ENCODE measurements at regions not wholly inside any gene's neighbourhood (a gene's known extent, or its start where the extent isn't known, plus 50 kb on each side); places are given as distances from the start of the nearest gene placed in this dataset.

DNA sequence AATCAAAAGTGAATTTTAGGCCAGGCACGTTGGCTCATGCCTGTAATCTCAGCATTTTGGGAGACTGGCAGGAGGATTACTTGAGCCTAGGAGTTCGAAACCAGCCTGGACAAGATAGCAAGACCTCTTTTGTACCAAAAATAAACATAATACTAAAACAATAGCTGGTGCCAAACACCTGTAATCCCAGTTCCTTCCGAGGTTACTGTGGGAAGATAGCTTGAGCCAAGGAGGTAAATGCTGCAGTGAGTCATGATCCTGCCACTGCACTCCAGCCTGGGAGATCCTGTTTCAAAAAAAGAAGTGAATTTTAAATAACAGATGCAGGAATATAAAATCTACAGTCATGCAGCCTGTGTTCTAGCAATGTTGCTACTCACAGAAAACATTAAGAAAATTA lies 488.3 kb downstream of the PPARGC1A start:
- DNase-seq (ENCODE audit: low spot score): no peak

DNA sequence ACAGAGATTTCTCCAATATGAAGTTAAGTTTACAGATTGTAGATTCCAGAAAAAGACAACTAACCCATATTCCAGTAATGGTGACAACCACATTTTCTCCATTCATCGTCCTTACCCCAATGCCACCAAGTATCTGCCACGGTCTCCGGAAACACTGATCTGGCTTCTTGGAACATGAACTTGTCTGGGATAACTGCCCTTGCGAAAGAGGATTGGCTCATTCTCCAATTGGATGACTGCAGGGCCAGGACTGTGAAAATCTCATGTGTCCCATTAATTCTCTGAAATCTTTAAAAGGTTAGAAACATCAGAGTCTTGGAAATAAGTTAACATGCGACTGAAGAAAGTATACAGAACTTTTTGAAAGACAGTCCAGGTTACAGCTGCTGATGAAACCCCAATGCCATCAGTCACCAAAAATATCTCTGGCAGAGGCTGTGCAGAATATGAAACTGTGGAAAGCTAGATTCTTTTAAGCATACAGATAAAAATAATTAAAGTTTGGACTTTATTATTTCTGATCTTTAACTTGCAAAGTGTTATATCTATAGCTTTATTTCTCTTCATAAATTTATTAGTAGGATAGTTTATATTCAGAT lies 496.9 kb downstream of the PPARGC1A start:
- DNase-seq (ENCODE audit: low spot score): no peak

DNA sequence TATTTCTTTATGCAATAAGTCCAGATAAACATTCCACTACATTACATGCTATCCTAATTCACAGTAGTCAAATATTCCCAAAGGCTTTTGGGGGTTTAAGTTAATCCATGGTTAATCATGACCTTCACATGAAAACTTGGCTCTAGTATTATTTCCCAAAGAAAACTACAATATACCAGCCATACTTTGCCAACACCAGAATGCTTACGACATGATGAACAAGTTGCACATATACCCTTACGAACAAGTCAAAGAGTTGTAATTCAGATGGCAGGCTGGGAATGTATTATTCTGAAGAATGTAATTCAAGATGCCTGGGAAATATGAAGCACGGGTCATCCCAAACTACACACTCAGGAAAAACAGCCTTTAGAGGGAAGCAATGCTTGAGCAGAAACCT lies 499.6 kb downstream of the PPARGC1A start:
- no peak for DNase-seq (ENCODE audit: low spot score)

DNA sequence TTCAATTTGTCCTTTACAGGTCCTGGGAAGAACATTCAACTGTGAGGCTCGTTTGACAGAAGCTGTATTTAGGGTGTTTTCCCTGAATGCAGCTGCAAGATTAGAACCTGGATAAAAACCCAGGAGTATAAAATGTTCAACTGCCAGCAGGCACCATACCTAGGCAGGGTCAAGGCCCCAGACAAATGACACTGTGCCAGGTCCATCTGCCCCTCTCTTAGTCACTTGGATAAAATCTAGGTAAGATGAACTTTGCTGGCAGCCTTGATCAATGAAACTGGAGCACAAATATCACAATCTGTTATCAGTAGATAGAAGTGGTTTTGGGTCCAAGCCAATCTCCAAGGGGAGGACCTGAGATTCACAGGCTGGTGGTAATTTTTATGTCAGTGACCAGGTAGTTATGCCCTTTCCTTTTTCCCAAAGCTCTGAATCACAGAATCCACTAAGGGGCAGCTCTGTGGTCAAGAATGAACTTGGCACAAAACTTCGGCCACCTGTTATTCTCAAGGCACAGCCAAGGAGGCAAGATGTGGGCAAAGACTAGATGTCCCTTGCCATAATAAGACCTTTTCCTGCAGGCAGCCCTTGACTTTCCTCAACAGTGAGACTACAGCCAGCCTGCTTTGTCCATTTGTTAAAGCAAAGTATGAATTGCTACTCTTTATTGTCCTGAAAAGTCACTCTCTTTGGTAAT lies 501.0 kb downstream of the PPARGC1A start:
- no peak for DNase-seq (ENCODE audit: low spot score)

DNA sequence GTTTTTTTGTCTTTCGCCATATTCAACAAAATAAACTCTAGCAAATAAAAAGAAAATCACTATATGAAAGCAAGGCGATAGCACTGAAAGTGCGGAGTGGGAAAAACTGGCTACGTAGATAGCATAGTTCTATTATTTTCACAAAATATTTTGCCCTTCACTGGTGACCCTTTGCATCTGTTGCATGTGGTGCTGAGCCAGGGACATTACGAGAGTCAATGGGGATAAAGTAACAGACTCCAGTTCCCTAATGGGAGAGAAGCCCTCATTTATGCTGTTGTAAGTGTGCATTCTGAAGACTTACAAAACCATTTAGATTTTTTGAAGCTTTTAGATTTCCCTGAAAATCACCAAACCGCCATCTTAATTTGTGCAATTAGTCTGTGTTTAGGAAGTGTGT lies 501.6 kb downstream of the PPARGC1A start:
- no peak for DNase-seq (ENCODE audit: low spot score)

DNA sequence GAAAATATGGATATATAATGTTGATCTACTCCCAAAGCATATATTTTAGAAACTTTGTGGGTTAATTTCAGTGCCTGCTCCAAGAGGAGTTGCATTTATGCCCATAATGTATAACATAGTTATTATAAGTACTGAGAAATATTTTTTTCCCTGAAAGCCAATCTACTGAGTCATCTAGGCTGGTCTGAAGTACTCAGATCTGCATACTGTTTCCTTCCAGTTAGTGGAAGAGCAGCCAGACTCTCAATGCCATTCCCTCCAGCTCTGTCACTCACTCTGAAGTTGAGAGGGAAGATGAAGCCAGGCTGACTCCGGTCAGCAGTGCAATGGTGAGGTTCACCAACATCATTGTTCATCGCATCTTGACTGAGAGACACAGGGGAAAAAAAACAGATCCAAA lies 505.1 kb downstream of the PPARGC1A start:
- DNase-seq (ENCODE audit: low spot score): no peak

DNA sequence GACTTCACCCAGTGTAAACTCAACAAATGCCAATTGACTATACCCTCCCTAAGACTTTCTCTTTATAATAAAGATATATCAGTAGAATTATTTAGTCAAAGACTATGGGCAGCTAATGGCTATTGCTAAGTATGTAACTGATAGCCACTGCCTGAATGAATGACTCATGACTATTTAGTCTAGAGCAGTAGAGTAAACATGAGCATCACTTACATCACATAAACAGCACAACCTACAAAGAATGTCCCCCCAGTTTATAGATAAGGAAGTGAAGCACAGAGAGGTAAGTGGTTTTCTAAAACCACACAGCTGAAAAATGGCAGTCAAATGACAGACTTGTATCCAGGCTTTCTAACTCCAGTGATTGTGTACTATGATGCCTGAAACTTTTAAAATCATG lies 507.0 kb downstream of the PPARGC1A start:
- no peak for DNase-seq (ENCODE audit: low spot score)

DNA sequence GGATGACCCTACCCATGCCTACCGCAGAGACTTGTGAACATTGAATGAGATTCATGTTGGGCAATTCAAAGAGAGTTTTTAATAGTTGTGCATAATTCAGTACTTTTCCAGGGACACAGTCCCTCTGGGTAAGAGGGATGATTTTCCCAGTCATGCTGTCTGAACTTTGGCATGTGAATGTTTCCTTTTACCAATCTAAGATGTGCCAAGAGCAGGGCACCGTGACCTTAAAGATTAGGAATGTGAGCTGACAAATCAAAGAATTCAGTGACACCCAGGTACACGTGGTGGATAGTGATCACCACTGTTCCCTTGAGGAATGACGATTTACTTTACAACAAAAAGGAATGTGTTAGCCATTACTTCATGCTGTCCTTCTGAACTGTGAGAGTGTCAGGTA lies 515.6 kb downstream of the PPARGC1A start:
- DNase-seq (ENCODE audit: low spot score): no peak

DNA sequence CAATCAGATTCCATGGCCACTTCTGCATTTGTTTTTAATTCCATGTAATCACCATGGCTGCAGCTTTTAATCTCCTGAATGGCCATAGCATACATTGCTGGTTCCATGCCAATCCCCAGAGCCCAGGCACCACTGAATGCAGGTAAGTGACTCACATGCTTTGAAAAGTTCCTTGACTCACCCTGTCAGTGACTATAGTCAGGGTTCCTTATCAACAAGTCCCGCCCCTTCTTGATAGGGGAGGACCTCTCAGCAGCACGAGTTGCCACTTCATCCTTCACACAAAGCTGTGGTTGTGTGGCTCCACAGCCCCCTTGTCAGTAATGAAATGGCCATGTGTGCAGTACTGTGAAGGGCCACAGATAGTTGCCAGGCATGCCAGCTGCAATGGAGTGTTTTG lies 516.6 kb downstream of the PPARGC1A start:
- no peak for DNase-seq (ENCODE audit: low spot score)

DNA sequence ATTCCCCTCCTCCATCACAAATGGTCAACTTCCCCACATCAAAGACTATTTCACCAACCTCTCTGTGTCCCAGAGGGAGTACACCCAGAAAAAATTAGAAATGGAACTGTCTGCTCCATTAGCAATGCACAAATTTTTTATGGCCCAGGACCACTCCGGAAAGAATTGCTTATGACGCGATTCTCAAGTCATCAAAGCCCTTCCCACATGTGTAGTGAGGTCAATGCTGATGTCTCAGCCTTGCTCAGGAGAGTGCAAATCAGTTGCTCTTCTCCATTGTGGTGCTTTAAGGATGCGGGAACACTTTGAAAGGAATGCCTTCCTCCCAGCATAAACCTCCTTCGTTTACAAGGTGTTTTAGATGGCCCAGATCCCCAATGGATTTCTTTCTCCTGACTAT lies 518.3 kb downstream of the PPARGC1A start:
- no peak for DNase-seq (ENCODE audit: low spot score)

DNA sequence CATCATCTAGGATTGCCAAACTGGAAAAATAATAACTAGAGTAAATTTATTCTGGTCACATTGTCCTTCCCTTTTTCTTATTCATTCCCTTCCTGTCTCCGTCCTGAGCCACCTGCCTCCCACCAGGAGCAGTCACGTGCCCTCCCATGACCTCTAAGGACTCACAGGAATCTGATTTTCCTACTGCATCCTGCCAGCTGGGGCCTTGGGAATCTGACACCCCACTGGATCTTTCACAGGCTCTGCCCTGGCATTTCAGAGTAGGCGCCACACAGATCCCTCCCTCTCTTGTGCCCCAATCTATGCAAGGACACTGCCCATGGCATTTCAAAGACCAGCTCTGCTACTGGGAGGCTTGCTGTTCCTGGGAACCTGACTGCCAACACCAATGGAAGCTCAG lies 520.5 kb downstream of the PPARGC1A start:
- no peak for DNase-seq (ENCODE audit: low spot score)

DNA sequence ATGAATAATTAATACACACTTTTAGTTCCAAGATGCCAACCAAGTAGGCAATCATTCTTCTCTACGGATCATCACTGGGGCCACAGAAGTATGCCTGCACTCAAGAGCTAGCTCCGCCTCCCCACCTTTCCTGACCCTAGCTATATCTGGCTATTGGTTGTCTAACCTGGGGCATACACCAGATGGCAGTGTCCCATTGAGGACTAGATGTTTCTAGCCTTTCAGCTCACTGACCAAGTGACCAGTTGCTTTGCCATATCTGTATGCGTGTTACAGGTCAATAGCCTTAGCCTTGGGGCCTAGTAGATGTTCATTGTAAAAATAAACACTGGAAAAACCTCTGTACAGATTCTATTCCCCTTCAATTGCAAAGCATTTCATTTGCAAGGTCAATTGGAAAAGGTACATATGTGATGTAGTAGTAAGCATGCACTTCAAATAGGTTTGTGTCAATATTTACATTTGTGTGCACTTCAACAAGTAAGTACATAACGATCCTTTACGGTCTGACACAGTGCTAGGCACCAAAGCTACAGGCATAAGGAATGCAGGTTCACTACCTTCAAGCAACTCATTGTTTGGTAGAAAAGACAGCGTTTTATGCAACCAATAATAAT lies 521.7 kb downstream of the PPARGC1A start:
- DNase-seq (ENCODE audit: low spot score): no peak

DNA sequence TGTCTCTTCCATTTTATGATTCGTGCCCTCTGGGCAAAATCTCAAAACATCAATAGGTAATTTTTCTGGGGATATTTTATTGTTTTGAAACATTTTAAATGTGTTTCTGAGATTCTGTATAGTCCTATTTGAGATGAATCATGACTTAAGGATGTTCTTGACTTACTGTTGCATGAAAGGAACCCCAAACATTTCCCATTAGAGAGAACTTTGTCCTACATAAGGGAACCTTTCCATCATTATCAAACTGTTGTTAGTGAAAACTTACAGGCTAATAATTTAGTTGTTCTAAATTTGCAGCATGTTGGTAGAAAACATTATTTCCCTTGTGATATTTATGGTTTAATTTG lies 523.3 kb downstream of the PPARGC1A start:
- DNase-seq (ENCODE audit: low spot score): no peak

DNA sequence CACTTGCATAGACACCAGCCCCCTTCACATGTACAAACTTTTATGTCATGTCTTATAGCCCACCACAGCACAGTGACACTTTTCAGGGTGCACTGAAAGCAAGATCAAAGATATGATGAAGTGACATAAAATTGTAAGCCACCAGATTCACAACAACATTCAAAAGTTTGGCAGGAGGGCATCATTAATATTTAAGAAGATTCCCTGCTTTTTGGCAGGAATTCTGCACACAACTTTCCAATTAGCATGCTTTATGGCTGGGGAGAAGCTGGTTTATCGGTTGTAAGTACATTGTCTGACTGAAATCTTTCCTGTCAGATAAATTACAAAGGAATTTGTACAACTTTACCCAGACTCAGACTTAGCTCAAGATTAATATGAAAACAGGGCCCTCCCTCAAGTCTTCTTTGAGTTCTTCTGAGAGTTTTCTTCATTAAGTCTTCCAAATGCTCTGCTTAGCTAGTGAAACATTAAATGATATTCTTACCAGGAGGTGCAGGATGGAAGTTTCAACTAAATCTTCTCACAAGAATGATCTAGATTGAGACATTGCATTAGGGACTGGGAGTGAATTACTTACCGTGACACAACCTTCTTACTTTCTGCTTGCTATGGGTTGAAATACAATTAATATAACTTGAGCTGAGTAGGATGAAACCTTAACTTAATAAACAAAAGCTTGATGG lies 523.8 kb downstream of the PPARGC1A start:
- no peak for DNase-seq (ENCODE audit: low spot score)

DNA sequence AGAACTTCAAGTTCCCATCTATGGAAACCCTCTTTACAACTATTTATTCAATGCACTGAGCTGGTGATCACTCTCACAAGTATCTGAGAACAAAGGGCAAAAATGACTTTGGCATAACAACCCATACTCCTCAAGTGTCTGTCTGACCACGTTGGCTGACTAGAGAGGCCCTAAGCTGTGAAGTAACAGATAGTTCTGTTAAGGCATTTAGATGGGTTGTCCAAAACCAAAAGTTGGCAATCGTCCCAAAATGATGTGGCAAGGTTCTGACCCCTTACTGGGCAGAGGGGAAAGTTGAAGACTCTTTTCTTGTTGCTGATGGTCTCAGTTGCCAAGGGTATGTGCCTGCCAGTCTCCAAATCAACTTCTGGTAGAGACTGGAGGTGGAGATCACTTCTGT lies 524.8 kb downstream of the PPARGC1A start:
- DNase-seq (ENCODE audit: low spot score): no peak

DNA sequence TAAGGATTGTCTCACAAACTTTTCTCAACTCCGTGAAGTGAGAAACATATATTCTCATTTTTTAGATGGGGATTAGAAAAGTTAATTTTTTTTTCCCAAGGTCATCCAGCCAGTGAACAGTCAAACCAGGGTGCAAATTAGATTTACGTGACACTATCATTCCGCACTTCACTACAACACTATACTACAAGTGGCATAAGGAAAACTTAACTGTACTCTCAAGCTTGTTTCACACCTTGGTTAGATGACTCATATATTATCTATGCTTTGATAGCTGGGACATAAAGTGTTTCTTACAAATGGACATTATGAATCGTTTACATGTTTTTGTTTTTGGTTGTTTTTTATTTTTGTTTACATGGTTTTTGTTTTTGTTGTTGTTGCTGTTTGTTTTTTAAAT lies 525.7 kb downstream of the PPARGC1A start:
- DNase-seq (ENCODE audit: low spot score): no peak

DNA sequence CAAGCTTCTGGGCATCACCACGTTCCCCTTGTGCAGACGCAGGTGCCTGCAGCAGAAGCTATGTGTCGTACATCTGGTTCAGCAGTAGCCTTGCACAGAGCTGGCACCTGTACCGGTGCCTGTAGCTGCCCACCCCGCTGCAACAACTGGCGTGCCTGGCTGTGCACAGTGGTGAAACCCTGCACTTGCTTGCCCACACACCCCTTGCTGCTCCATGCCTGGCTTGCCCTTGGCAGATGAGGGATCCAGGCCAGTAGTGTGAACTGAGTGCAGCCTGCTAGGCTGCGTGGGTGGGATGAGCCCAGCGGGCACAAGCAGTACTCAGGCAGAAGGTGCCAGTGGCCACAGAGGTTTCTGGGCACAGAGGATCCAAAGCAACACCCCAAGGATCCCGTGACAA lies 528.4 kb downstream of the PPARGC1A start:
- DNase-seq (ENCODE audit: low spot score): no peak

DNA sequence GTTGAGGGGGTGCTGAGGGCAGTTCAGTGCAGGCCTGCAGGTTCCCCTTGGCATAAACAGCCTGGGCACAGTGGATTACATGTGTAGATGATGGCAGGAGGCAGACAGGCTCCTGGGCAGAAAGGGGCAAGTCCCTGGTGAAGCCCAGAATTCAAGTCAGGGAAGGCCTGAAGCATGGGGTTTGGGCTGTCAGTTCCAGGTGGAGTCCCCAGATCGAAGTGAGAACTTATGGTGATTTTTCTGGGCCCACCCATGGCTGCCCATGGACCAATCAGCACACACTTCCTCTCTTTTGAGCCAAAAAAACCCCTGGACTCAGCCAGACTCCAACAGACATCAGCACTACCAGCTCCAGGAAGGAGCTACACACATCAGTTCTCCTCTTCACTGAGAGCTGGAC lies 529.1 kb downstream of the PPARGC1A start:
- no peak for DNase-seq (ENCODE audit: low spot score)

DNA sequence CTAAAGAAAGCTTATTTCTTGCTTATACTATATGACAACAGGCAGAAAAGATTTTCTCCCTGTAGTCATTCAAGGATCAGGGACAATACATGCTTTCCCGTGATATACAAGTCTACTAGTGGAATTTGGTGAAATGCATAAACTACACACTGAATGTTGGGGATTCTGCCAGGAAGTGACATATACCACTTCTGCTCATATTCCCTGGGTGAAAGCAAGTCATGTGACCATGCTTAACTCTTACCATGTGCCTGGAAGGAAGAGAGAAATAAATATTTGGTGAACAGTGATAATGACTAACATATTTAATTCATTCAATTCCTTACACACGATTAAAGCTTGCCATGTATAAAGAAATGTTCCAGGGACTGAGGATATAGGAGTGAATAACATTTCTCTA lies 534.6 kb downstream of the PPARGC1A start:
- no peak for DNase-seq (ENCODE audit: low spot score)

DNA sequence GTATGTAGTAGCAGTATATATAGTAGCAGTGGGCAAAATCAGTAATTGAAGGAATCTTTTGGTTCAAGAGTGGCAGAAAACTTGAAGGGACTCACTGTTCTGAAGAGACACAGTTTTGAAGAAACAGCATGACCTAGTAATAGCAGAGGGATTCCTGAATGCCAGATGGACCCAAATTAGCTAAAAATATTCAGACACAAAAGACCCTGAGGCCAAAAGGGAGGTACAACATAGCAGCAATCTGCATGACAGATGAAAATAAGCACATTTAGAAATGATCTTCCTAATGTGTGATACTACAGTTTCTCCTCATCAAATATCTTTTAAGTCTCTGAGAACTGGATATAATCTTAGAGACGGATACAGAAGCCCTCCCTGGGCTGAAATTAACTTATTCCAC lies 536.6 kb downstream of the PPARGC1A start:
- DNase-seq (ENCODE audit: low spot score): no peak

DNA sequence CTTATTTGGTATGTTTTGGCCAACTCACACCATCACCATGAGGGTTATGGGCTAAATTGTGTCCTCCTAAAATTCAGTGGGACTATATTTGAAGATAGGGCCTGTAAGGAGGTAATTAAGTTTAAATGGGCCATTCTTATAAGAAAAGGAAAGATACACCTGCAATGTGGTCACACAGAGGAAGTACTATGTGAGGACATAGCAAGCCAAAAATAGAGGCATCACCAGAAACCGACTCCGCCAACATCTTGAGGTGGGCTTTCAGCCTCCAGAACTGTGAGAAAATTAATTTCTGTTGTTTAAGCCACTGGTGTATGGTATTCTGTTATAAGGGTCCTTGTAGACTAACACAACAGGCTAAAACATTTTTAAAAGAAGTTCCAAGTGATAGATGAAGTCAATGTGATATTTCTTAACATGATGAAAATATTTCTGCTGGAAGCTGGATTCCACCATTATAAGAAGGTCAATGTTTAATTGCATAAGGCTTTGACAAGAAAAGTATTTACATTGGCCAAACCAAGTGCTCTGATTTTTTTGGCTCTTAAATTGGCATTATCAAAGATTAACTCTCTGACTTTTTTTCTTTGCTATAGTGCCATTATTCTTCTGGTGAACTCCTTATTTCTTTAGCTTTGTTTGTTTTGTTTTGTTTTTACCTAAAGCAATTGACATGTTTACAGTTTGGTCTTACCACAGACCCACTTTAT lies 540.9 kb downstream of the PPARGC1A start:
- DNase-seq (ENCODE audit: low spot score): no peak

DNA sequence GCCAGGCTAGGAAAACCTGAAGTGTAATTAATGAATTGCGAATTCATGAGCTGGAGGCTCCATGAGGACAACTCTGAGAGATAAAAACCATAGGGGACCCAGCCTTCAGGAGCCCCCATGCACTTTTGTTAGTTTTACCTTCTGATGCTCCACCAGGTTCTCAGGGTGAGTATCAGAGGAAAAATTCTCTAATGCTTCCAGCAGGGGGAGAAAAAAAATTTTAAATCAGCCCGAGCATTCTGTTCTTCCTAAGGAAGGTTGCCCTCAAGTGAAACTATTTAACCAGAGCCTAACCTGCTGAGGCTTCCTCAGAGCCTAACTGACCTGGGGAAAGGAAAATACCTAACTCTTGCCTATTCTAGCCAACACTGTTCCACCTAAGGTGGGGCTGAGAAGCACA lies 552.6 kb downstream of the PPARGC1A start:
- DNase-seq (ENCODE audit: low spot score): no peak

Data from CD4-positive, alpha-beta T cell treated with Interleukin-6 at 100 ng/mL for 8 hours (primary cell).